ENCODE measurements at regions not wholly inside any gene's neighbourhood (a gene's known extent, or its start where the extent isn't known, plus 50 kb on each side); places are given as distances from the start of the nearest gene placed in this dataset.

GRCh38 chr1:79151006-79151796 is 144.7 kb upstream of the ADGRL4 start:
- in situ Hi-C loops (cut with HindIII; ENCODE audit: extremely low pct_ligation_motif_present, low pct_unique_long_range_greater_than_20kb) (no loop called here), intact Hi-C loops (cut with micrococcal nuclease; ENCODE audit: unreplicated experiment) (no loop called here)
- WGBS (ENCODE audit: low lambda C conversion rate): 2% methylated on average over 6 of the region's 6 CpGs
- no peaks in the 10 kb centered on the region for H3K27me3 ChIP-seq (ENCODE audit: control insufficient read depth in 1 of 2, insufficient read depth in 2 of 2, low read length in 2 of 2)
- no peak overlapping the region for H3K9ac ChIP-seq (ENCODE audit: insufficient read depth, low read depth, low read length)
- no peak for ATAC-seq
- BruUV-seq (replicated peaks): no TSS peak
- no peak overlapping the region for H3K27ac ChIP-seq (ENCODE audit: extremely low read length, insufficient read depth, low read length)
- no peak overlapping the region for H3K4me2 ChIP-seq (ENCODE audit: low read depth, low read length)
- CTCF ChIA-PET (ENCODE audit: low intra/inter-chr PET ratio, low total read pairs): no interaction called here
- H3K4me3 ChIP-seq (replicated peaks in 1 of 3; ENCODE audit: insufficient read depth in 1 of 3, low read depth in 2 of 3, low read length in 3 of 3): no peak overlapping the region
- DNase-seq (ENCODE audit: low spot score): no peak
- no peaks in the 10 kb centered on the region for H3K4me1 ChIP-seq (ENCODE audit: insufficient read depth, low read length)
- H3K9me3 ChIP-seq (ENCODE audit: low read length): peaks cover 80% of the 10 kb centered on the region
- H3K79me2 ChIP-seq (ENCODE audit: insufficient read depth, low read length): no peaks in the 10 kb centered on the region
- H4K20me1 ChIP-seq (ENCODE audit: insufficient read depth, low read length): no peaks in the 10 kb centered on the region
- no peak overlapping the region for H2AFZ ChIP-seq (ENCODE audit: low read length)
- POLR2A ChIA-PET: no interaction called here
- FAIRE-seq: no peak
- no peaks in the 10 kb centered on the region for H3K36me3 ChIP-seq (replicated peaks in 1 of 2; ENCODE audit: control insufficient read depth in 1 of 2, insufficient read depth in 2 of 2, low read length in 2 of 2)
- TF ChIP-seq ZNF383 (CRISPR knock-in tag; IDR thresholded peaks at IDR 0.05; ENCODE audit: borderline replicate concordance): no peak
- TF ChIP-seq, protein P1, sequence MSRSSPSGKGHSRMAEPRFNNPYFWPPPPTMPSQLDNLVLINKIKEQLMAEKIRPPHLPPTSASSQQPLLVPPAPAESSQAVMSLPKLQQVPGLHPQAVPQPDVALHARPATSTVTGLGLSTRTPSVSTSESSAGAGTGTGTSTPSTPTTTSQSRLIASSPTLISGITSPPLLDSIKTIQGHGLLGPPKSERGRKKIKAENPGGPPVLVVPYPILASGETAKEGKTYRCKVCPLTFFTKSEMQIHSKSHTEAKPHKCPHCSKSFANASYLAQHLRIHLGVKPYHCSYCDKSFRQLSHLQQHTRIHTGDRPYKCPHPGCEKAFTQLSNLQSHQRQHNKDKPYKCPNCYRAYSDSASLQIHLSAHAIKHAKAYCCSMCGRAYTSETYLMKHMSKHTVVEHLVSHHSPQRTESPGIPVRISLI (CRISPR knock-in tag; IDR thresholded peaks at IDR 0.05; ENCODE audit: borderline replicate concordance): no peak
- TF ChIP-seq ETV6 (CRISPR knock-in tag; conservative IDR thresholded peaks at IDR 0.05): no peak
- TF ChIP-seq AHR (CRISPR knock-in tag; IDR thresholded peaks at IDR 0.05): no peak
- no peak for TF ChIP-seq ZNF792 (CRISPR knock-in tag; IDR thresholded peaks at IDR 0.05)
- TF ChIP-seq MZF1 (CRISPR knock-in tag; IDR thresholded peaks at IDR 0.05; ENCODE audit: borderline replicate concordance): no peak
- TF ChIP-seq, protein P2, sequence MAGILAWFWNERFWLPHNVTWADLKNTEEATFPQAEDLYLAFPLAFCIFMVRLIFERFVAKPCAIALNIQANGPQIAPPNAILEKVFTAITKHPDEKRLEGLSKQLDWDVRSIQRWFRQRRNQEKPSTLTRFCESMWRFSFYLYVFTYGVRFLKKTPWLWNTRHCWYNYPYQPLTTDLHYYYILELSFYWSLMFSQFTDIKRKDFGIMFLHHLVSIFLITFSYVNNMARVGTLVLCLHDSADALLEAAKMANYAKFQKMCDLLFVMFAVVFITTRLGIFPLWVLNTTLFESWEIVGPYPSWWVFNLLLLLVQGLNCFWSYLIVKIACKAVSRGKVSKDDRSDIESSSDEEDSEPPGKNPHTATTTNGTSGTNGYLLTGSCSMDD (CRISPR knock-in tag; IDR thresholded peaks at IDR 0.05): no peak
- no peak for TF ChIP-seq NFYC (CRISPR knock-in tag; IDR thresholded peaks at IDR 0.05)
- no peak for TF ChIP-seq SP1 (IDR thresholded peaks at IDR 0.05)
- no peak for TF ChIP-seq SP1 (CRISPR knock-in tag; IDR thresholded peaks at IDR 0.05)
- TF ChIP-seq, protein P3, sequence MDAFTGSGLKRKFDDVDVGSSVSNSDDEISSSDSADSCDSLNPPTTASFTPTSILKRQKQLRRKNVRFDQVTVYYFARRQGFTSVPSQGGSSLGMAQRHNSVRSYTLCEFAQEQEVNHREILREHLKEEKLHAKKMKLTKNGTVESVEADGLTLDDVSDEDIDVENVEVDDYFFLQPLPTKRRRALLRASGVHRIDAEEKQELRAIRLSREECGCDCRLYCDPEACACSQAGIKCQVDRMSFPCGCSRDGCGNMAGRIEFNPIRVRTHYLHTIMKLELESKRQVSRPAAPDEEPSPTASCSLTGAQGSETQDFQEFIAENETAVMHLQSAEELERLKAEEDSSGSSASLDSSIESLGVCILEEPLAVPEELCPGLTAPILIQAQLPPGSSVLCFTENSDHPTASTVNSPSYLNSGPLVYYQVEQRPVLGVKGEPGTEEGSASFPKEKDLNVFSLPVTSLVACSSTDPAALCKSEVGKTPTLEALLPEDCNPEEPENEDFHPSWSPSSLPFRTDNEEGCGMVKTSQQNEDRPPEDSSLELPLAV (CRISPR knock-in tag; conservative IDR thresholded peaks at IDR 0.05; ENCODE audit: low read depth): no peak
- TF ChIP-seq ZNF574 (CRISPR knock-in tag; IDR thresholded peaks at IDR 0.05): no peak
- TF ChIP-seq, protein P4, sequence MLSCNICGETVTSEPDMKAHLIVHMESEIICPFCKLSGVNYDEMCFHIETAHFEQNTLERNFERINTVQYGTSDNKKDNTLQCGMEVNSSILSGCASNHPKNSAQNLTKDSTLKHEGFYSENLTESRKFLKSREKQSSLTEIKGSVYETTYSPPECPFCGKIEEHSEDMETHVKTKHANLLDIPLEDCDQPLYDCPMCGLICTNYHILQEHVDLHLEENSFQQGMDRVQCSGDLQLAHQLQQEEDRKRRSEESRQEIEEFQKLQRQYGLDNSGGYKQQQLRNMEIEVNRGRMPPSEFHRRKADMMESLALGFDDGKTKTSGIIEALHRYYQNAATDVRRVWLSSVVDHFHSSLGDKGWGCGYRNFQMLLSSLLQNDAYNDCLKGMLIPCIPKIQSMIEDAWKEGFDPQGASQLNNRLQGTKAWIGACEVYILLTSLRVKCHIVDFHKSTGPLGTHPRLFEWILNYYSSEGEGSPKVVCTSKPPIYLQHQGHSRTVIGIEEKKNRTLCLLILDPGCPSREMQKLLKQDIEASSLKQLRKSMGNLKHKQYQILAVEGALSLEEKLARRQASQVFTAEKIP (CRISPR knock-in tag; IDR thresholded peaks at IDR 0.05; ENCODE audit: borderline replicate concordance): no peak
- TF ChIP-seq ZNF772 (CRISPR knock-in tag; IDR thresholded peaks at IDR 0.05): no peak
- TF ChIP-seq CENPT (CRISPR knock-in tag; IDR thresholded peaks at IDR 0.05; ENCODE audit: low read depth): no peak
- no peak for TF ChIP-seq ISL2 (CRISPR knock-in tag; IDR thresholded peaks at IDR 0.05)
- TF ChIP-seq JUNB (CRISPR knock-in tag; IDR thresholded peaks at IDR 0.05; ENCODE audit: borderline replicate concordance): no peak
- TF ChIP-seq ZNF296 (CRISPR knock-in tag; conservative IDR thresholded peaks at IDR 0.05): no peak

All from HepG2 (cell line).